NCI-H1048 (cell line): ENCODE measurements at regions not wholly inside any gene's neighbourhood (a gene's known extent, or its start where the extent isn't known, plus 50 kb on each side); places are given as distances from the start of the nearest gene placed in this dataset.
A peak's percentile ranks its signal among the peaks of the same experiment; 100 is the strongest.
"Not testable (repeated sequence)": the region's sequence is repeated elsewhere in the genome, so short reads cannot be mapped to it uniquely, and the experiment has no call there.

Source experiments
- DNase-seq: peaks from one replicate; lab custom pipeline; 2025; lab: John Stamatoyannopoulos, UW

DNA sequence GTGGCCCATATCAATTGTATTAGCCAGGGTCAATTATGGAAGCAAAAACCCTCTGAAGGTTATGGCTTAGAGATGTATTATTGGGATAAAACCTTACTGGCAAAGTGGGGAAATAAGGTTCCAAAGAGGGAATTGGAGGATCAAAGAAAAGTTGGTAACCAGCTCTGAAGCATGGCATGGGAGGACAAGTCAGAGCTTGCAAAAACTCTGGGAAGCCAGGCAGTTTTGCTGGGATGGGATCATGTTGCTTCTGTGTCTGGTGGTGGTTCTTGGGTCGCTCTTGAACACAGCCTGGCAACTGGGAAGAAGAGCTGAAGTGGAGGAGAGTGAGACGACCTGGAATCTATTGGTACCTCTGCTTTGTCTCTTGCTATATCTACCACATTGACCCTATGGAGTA lies 162.6 kb downstream of the PMAIP1 start:
- no peak for DNase-seq

DNA sequence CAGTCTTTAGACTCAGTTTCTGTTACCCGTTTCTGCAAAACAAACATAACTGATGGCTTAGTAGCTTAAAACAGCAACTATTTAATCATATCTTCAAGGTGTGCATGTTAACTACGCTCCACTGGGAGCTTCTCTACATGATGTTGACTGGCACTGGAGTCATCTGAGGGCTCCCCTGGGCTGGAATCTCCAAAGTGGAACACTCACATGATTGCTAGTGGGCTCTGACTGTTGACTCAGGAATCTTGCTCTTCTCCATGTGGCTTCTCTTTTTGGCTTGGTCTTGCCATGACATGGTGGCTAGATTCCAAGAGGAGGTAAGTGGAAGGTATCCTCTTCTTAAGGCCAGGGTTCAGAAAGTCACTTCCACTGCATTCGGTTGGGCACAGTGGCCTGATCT lies 160.8 kb downstream of the PMAIP1 start:
- DNase-seq = no peak

DNA sequence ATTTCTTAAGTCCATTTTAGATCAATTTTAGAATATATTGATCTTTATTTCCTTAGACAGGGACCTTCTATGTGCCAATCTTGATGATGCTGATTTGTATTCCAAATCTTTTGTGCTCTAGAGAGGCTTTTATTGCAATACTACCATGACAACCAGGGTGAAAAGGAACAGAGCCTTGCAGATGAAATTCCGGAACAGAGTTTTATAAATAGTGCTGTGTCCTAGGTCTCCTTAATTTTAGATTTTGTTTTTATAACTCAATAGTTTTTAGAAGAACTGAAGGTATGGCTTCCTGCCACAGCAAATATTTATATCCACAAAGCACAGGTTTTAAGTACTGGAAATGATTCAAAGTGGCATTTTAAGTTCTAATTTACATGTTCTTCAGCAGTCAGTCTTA lies 160.2 kb downstream of the PMAIP1 start:
- no peak for DNase-seq

DNA sequence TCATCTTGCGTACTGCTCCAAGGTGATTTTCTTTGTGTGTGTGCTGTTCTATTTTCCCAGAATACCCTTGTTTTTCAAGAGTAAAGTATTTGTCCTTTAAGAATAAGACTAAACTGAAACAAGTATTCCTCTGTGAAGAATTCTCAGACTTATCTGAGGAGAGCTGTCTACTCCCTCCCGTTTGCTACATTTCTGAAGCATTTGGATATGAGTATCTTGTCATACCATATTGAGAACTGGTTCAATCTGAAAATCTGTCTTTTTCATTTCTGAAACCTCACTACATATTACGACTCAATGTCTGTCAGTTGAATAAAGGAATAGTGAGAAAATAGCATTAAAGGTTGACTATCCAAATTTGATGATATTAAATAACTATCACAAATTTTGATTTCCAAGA lies 159.4 kb downstream of the PMAIP1 start:
- no peak for DNase-seq

DNA sequence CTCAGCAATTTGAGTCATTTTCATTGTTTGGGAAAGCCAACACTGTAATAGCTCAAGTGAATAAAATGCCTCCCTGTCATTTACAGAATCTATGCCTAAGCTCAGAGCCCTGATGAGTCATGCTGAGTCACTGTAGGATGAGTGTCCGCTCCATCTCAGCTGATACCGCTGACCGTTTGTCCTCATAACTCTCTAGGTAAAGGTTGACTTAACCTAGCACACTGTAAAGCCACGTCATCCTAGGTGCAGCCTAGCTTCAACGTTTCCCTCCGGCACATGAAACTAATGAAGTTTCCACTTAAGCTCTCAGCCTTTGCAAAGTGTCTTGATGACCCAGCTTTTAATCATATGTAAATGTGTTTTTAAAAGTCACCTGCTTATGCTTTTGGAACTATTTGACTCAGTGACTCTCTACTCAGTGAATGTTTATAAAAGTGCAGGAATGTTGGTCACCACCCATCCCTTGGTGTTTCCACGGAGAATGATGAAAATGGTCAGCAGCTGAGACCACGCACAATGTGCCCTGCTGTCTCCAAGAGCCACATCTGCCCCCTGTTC lies 154.0 kb downstream of the PMAIP1 start:
- DNase-seq = no peak

DNA sequence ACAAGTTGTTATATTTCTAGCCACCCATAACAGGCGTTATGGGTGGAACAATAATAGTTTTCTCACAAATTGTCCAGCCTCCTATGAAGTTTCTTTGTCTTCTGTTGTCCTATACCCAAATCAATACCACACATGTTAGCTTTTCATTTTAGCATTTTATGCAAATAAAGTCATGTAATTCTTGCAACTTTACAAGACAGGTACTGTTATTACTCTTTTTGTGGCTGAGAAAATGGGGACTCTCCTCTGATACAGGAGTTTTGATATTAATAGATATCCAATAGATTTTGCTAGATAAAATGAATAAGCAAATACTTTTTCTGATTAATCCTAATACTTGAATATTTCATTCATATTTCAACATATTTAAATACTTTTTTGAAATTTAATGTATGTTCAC lies 151.0 kb downstream of the PMAIP1 start:
- DNase-seq = no peak

DNA sequence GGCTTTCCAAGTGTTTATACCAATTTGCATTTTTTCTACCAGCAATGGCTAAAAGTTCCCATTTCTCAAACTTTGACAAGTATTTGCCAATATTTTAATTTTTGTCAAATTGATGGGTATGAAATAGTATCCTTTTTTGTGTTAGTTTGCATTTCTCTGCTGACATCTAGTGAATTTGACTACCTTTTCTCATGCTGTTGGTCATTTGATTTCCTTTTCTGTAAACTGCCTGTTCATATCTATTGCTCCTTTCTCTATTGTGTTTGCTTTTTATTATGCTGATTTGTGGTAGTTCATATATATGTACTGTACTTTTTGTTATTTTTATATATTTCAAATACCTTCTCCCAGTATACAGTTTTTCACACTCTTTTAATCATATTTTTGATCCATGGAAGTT lies 149.4 kb downstream of the PMAIP1 start:
- no peak for DNase-seq

DNA sequence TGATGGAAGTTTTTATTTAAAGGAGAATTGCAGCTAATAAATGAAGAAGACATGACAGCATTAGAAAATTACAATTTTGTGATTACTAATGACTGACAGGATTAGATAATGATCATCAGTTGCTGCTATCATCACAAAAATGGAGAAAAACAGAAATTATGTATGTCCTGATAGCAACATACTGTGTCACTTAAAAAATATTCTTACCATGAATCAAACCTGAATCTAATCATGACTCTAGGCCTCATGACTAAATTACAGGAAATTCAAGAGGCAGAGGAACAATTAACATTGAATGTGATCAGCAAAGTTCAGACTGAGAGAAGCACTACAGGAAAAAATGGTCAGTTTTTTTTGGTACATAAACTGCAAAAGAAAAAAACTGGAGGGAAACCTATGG lies 147.8 kb downstream of the PMAIP1 start:
- DNase-seq = no peak

DNA sequence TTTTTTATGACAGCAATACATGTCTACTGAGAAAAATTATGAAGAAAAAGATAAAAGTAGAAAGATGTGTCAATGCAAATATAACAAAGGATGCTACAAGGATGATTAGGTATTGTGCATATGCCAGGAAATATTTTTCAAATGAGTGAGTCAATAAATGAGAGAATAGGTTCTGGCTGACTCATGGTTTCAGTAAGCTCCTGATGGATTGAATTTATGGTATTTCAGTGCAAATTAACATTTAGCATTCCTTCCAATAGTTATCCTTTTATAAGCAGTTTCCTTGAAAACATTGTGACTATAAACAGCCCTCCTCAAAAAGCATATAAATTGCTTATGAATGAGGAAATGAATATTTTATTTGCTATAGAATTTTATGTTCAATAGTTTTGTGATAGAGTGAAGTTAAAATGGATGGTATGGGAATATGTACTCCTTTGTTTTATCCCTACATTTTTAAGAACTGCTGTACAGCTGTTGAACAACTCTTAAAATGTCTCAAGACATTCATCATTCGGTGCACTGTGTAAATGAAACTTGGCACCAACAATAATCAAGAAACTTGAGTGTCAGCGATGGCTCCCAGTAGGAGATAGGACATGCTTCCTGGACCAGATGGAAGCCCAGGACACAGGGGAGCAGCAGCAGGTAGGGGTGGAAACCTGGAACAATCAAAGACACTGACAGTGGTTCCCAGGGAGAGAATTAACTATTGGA lies 144.7 kb downstream of the PMAIP1 start:
- DNase-seq = no peak

DNA sequence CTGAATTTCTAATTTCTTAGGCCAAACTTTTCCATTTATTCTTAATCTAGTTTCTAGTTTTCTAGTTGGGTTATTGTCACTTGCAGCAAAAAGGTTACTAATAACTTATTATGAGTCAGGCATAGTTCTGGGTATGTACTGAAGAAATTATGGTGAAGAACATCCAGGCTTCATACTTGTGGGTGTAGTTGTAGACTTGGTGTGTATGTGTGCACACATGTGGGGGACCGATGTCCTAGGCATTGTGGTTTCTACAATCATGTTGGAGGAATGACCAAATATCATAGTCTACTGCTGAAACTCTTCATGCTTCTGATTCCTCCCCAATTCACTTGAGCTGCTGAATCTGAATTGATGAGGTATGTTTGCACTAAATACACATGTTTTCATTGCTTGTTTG lies 141.2 kb downstream of the PMAIP1 start:
- no peak for DNase-seq

DNA sequence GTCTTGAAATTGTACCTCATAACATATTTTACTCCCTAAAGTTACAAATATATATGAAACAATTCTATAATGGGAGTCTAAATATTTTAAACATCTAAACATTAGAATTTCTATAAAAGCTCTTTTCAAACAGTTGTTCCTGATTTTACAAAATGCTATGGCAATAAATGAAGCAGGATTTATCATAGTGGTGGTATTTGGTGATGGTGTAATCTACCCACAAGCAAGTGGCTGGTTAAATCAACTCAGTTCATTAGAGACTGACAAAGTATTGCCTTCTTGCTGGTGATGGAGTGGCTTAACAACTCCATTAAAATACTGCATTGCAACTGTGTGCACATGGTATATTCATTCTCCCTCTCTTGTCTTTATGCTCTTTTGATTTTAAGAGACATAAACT lies 138.9 kb downstream of the PMAIP1 start:
- DNase-seq = no peak

DNA sequence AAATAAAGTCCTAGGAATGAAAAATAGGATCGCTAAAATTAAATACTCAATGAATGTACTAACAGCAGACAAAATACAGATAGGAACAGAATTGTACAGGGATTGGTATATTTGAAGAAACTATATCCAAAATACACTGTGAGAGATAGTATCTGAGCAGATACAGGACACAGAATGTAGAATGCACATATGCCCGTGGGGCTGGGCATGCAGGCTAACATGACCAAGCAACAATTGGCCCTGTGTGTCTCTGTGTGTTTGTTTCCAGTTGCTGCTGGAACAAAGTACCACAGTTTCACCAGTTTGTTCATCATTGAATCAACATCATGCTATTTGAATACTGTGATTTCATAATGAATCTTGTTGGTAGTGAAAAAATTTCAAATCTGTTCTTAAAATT lies 127.6 kb downstream of the PMAIP1 start:
- no peak for DNase-seq

DNA sequence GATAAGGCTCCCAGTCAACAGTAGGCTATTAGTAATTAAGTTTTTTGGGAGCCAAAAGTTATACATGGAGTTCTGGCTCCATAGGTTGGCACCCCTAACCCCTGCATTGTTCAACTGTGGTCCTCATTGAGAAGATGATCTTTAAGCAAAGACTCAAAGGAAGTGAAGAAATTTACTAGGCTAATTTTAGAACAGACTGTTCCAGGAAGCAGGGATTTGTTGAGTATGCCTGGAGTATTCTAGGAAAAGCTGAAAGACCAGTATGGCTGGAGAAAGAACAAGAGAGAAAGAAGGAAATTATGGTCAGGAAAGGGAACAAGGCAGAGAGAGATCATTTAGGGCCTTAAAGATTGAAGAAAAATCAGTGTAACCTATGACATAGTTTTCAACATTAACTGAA lies 125.1 kb downstream of the PMAIP1 start:
- no peak for DNase-seq

DNA sequence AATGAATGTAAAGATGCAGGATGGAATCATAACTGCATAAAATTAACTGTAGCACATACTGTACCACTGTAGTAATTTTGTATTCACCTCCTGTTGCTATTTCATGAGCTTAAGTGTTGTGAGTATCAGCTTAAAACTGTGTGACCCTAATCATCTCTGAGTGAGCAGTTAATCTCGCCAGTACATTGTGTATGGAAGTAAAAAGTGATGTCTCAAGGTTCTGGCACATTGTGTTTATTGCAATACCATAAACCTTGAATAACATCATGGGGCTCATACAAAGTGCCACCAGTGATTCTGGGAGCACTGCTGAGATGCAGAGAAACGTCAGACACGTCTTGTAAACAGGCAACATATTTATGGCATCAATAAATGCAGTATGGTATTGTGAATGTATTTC lies 124.5 kb downstream of the PMAIP1 start:
- DNase-seq = no peak

DNA sequence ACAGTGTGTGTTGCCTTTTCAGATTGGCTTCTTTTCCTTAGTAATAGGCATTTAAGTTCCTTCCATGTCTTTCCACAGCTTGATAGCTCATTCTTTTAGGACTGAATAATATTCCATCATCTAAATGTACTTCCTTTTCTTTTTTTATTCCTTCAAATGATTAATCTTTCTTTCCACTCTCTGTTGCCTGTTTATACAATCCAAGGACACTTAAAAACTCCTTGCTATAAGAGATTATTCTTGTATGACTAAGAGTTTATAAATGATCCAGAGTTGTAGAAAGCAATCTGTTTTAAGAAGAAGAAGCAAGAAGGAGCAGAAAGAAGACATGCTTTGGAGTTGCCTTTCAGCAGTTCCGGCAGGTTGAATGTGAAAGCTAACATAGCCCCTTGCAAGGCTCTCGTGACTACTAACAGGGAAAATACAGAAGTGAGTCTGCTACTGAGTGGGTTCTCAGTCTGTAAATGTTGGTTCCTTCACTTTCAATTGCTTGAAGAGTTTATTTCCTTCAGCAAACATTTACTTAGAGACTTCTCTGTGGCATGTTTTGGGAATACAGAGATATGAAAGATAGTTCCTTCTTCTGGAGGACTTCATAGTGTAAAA lies 123.0 kb downstream of the PMAIP1 start:
- no peak for DNase-seq

DNA sequence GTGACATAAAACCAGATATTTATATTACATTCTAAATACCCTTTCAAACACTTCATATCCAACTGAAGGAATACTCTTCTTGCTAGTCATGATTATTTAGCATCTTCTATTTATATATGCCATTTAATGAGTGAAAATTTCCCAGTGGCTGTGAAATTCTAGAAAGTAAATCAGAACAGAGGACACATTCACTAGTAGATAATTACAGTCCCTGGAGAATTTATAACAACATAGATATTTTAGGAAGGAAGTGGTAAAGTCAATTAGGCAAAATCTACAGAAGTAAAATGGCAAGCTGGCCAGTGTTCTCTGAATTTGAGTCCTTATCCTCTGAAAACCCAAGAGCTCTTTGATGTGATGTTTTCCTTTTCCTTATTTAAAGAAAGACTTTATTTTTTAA lies 121.8 kb downstream of the PMAIP1 start:
- no peak for DNase-seq

DNA sequence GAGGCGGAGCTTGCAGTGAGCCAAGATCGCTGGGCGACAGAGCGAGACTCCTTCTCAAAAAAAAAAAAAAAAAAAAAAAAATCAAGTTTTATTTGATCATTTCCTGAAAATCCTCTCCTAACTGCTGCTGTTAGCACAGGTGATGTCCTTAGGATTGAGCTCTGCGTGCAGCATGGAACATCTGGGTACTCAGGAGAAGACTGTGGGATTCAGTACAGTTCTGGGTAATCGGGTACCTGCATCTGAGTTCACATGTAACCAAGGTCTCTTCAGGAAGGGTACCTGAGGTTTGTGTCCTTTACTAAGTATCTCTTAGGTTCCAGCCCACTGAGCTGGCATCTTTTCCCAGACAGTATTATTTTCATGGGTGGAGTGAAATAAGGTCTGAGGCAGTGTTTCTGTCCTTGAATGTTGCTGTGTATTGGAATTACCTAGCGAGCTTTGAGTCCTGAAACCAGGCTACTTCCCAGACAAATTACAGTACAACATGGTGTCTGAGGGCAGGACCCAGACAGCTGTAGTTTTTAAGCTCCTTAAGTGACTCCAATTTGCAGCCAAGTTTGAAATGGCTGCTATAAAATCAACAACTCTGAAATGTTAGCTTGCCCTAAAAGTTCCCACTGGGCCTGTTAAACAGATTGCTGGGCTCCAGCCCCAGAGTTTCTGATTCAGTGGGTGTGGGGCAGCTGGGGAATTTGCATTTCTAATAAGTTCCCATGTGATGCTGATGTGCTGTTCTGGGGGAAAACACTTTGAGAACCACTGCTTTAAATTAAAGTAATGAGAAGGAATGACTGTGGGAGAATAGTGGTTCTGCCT lies 120.5 kb downstream of the PMAIP1 start:
- no peak for DNase-seq

DNA sequence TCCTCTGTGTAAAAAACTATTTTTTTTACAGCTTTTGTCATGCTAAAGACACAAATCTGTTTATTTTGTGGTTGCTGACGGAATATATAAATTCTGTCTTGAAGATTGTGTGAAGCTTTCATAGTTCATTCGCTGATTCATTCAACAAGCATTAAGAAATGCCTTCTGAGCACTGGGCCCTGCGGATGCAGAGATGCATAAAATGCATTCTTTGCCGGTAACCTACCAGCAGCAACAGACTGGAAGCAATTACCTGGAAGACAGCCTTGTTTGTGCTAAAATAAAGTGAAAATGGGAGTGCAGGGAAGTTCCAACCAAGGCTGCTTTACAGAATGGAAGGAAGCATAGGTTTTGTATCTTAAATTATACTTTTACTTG lies 119.7 kb downstream of the PMAIP1 start:
- DNase-seq = no peak

DNA sequence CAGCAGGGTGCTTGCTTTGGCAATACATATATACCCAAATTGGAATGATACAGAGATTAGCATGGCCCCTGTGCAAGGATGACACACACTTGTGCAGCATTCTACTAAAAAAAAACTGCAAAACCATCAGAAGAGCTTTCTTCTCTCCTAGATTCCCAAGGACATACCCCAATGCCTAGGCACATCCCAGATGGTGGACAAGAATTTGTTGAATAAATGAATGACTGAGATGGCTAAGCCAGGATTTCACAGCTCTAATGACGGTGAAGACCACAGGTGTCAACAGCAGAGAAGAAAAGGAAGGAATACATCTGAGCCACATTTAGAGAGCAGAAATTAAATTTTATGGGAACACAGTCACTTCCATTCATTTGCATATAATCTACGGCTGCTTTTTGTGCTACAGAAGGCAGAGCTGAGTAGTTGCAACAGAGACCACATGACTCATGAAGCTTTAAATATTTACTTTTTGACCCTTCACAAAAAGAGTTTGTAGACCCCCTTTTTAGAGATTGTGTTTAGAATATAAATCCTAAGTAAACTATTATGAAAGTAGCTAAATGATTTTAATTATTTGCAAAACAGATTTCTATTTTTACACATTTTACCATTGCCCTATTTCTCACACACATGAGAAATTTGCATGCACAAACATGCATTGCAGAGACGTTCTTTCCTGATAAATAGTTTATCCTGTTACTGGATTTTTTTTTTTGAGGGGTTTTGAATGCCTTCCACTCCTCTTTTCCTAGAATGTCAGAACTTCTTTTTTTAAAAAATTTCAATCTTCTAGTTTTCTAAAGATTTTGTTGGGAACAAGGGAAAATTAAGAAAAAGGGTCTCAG lies 119.0 kb downstream of the PMAIP1 start:
- DNase-seq = peak; percentile 13

DNA sequence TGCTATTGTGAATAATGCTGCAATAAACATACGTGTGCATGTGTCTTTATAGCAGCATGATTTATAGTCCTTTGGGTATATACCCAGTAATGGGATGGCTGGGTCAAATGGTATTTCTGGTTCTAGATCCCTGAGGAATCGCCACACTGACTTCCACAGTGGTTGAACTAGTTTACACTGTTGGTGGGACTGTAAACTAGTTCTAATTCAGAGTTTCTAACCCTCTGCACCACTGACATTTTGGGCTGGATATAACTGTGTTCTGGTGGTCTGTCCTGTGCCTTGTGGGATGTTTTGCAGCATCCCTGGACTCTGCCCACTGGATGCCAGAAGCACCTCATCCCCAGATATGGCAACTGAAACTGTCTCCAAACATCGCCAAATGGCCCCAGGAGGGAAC lies 118.3 kb downstream of the PMAIP1 start:
- DNase-seq = peak; percentile 55

DNA sequence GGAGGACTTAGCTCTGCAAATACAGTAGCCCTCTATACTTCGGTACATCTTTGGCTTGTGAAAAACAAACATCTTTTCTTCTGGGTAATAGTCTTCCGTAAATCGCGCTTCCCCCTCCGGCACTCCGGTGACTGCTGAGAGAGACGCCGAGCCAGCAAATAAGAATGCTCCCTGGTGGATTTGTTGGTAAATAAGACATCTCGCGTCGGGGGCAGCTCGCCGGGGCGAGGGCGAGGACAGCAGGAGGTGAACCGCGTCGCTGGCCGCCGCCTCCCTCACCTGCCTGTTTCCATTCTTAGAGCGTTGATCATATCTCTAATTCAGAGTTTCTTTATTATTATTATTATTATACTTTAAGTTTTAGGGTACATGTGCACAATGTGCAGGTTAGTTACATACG lies 117.6 kb downstream of the PMAIP1 start:
- DNase-seq = no peak

DNA sequence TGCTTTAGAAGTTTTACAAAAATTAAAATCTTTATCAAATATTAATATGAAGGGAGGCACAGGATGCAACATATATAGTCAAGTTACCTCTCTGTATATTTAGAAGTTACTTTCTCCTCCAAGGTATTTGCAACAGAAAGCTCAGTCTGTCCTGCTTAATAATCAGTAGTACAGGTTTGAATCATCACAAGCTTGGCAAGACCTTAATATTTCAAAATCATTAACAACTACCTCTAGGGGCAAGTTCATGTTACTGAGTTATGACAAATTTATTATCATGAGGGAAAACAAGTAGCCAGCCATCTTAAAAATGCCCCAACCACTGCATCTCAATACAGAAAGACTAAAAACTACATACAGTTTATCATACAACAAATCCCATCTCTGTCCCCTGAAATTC lies 116.0 kb downstream of the PMAIP1 start:
- DNase-seq = not testable (repeated sequence)
